ENCODE measurements at regions not wholly inside any gene's neighbourhood (a gene's known extent, or its start where the extent isn't known, plus 50 kb on each side); places are given as distances from the start of the nearest gene placed in this dataset.

DNA sequence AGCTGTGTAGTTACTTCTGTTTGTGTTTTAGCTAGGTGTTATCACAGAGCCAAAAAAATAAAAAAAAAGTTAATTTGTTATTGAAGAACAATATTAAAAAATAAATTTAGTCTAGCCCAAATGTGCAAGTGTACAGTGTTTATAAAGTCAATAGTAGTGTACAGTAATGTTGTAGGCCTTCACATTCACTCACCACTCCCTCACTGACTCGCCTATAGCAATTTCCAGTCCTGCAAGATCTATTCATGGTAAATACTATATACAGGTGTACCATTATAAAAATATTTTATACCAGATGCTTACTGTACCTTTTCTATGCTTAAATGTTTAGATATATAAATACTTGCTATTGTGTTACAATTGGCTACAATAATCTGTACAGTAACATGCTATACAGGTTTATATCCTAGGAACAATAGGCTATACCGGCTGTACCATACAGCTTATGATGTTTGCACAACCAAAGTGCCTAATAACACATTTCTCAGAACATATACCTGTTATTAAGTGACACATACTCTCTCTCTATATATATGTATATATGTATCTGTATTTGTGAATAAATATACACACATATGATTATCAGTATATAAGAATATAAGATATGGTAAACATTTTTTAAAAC, 341.4 kb upstream of the EDIL3 start:
- TF ChIP-seq, protein P1, sequence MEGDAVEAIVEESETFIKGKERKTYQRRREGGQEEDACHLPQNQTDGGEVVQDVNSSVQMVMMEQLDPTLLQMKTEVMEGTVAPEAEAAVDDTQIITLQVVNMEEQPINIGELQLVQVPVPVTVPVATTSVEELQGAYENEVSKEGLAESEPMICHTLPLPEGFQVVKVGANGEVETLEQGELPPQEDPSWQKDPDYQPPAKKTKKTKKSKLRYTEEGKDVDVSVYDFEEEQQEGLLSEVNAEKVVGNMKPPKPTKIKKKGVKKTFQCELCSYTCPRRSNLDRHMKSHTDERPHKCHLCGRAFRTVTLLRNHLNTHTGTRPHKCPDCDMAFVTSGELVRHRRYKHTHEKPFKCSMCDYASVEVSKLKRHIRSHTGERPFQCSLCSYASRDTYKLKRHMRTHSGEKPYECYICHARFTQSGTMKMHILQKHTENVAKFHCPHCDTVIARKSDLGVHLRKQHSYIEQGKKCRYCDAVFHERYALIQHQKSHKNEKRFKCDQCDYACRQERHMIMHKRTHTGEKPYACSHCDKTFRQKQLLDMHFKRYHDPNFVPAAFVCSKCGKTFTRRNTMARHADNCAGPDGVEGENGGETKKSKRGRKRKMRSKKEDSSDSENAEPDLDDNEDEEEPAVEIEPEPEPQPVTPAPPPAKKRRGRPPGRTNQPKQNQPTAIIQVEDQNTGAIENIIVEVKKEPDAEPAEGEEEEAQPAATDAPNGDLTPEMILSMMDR (IDR thresholded peaks at IDR 0.05): no peak
- no peak for TF ChIP-seq POLR2A (IDR thresholded peaks at IDR 0.05; ENCODE audit: low read length)
